ENCODE measurements at regions not wholly inside any gene's neighbourhood (a gene's known extent, or its start where the extent isn't known, plus 50 kb on each side); places are given as distances from the start of the nearest gene placed in this dataset.

GRCh38 chr2:185316383-185316782 lies 422.2 kb upstream of the FSIP2 start:
- TF ChIP-seq CTCF (IDR thresholded peaks at IDR 0.05) (no peak), POLR2A (IDR thresholded peaks at IDR 0.05) (no peak), POLR2AphosphoS5 (IDR thresholded peaks at IDR 0.05) (no peak)

All from prostate gland (tissue), 2 donors.